GM21515 (cell line): ENCODE measurements at regions not wholly inside any gene's neighbourhood (a gene's known extent, or its start where the extent isn't known, plus 50 kb on each side); places are given as distances from the start of the nearest gene placed in this dataset.

ENCODE experiments used
- ATAC-seq: cut with Tn5 transposase; IDR thresholded peaks from one replicate; pipeline ENCODE4 v1.9.1; 2021; ENCODE audit not compliant: unreplicated experiment

GRCh38 chr18:78168526-78168925 is 811.1 kb upstream of the SALL3 start:
- ATAC-seq, result no peak

GRCh38 chr18:78169174-78169864 is 810.3 kb upstream of the SALL3 start:
- ATAC-seq, result no peak

- ATAC-seq, result no peak
Observed at GRCh38 chr18:78171954-78172353, 807.7 kb upstream of the SALL3 start.

- no peak for ATAC-seq
Observed at GRCh38 chr18:78174737-78175136, 804.9 kb upstream of the SALL3 start.

GRCh38 chr18:78178812-78179211 is 800.8 kb upstream of the SALL3 start:
- no peak for ATAC-seq

- no peak for ATAC-seq
Observed at GRCh38 chr18:78180741-78181140, 798.9 kb upstream of the SALL3 start.

- no peak for ATAC-seq
Observed at GRCh38 chr18:78183815-78184214, 795.8 kb upstream of the SALL3 start.

- no peak for ATAC-seq
Observed at GRCh38 chr18:78191276-78191675, 788.3 kb upstream of the SALL3 start.

GRCh38 chr18:78192054-78192453 is 787.6 kb upstream of the SALL3 start:
- no peak for ATAC-seq

GRCh38 chr18:78196280-78196679 is 783.3 kb upstream of the SALL3 start:
- no peak for ATAC-seq

- no peak for ATAC-seq
Observed at GRCh38 chr18:78199002-78199401, 780.6 kb upstream of the SALL3 start.

GRCh38 chr18:78199611-78200010 is 780.0 kb upstream of the SALL3 start:
- no peak for ATAC-seq

- ATAC-seq, result no peak
Observed at GRCh38 chr18:78207942-78208341, 771.7 kb upstream of the SALL3 start.

GRCh38 chr18:78208461-78208860 is 771.2 kb upstream of the SALL3 start:
- ATAC-seq, result no peak

GRCh38 chr18:78213361-78213994 is 766.1 kb upstream of the SALL3 start:
- no peak for ATAC-seq

- no peak for ATAC-seq
Observed at GRCh38 chr18:78221496-78221895, 758.1 kb upstream of the SALL3 start.

- no peak for ATAC-seq
Observed at GRCh38 chr18:78228974-78229373, 750.6 kb upstream of the SALL3 start.

GRCh38 chr18:78230911-78231310 is 748.7 kb upstream of the SALL3 start:
- ATAC-seq, result no peak

GRCh38 chr18:78232196-78232595 is 747.4 kb upstream of the SALL3 start:
- ATAC-seq, result no peak

GRCh38 chr18:78237864-78238263 is 741.8 kb upstream of the SALL3 start:
- ATAC-seq, result no peak

- ATAC-seq, result no peak
Observed at GRCh38 chr18:78238404-78239089, 741.1 kb upstream of the SALL3 start.

- ATAC-seq, result no peak
Observed at GRCh38 chr18:78239090-78239457, 740.5 kb upstream of the SALL3 start.
